Esophagus muscularis mucosa (tissue), 4 donors: ENCODE measurements at regions not wholly inside any gene's neighbourhood (a gene's known extent, or its start where the extent isn't known, plus 50 kb on each side); places are given as distances from the start of the nearest gene placed in this dataset.

Experiments
- CTCF ChIP-seq, 3 experiments: fragments of 200-600 bp in 2 of 3; fragments of 450-650 bp in 1 of 3; sonication (generic) in 2 of 3; IDR thresholded peaks; one replicate each; pipeline ENCODE4 v1.5.1; 2017 to 2019; ENCODE audit warnings: antibody characterized with exemption in 3 of 3, mild to moderate bottlenecking in 2 of 3, moderate library complexity in 1 of 3
- EP300 ChIP-seq: sonication (generic); formaldehyde crosslinking; IDR thresholded peaks from one replicate; pipeline ENCODE4 v1.6.1; 2017; ENCODE audit warnings: antibody characterized with exemption
- POLR2A ChIP-seq: fragments of 450-650 bp; IDR thresholded peaks from one replicate; pipeline ENCODE4 v1.6.1; 2017; ENCODE audit warnings: antibody characterized with exemption, moderate library complexity, mild to moderate bottlenecking, low read depth

DNA sequence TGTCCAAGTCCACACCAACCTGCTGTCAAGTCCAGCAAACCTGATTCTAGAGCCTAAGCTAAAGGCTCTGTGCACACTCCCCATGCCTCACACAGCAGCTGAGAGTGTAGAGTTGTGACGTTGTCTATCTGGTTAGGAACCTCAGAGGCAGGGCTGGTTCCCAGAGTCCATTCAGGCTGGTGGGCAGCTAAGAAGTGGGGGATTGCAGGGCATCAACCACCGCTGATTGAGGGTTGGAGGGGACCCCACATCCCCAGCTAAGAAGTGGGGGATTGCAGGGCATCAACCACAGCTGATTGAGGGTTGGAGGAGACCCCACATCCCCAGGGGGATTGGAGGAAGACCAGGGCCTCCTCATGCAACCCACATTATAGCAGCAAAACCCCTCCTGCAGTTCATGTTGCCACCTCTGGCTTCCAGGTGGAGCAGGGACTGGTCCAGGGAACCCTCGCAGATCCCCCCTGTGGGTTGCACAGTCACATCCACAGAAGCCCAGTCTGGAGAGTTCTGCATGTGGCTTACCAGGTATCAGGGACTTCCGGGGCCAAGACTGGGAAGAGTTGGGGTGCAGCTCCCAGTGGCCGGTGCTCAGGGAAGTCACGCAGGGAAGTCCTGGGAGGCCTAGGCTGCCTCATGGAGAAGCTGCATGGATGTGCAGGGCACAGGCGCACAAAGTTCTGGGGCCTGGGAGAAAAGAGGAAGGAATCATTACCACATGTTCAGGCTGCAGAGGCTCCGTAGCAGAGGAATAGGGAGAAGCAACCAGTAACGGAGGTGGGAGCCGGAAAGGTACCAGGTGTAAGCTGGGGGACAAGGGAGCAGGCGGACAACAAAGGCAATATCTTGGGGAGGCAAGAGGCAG lies 71.4 kb upstream of the PCSK6 start:
- TF ChIP-seq CTCF (IDR thresholded peaks at IDR 0.05) (no peak), POLR2A (no peak), EP300 (no peak)
